ENCODE measurements at regions not wholly inside any gene's neighbourhood (a gene's known extent, or its start where the extent isn't known, plus 50 kb on each side); places are given as distances from the start of the nearest gene placed in this dataset.

DNA sequence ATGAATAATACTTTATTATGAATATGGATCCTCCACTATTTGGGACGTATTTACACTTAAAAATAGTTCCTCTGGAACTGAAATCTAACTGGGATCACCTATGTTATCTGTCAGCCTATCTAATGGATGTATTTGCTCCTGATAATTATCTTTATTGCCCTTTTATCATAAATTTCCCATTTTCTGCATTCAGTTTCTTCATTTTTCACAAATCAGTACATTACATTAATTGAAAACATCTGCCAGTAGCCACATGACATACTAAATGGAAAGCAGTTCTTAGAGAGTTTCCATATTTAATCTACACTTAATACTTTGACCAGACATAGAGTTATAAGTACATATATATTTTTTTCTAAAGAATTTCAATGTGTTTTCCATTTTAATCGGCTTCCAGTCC lies 888.8 kb downstream of the SLITRK6 start:
- TF ChIP-seq, protein P1, sequence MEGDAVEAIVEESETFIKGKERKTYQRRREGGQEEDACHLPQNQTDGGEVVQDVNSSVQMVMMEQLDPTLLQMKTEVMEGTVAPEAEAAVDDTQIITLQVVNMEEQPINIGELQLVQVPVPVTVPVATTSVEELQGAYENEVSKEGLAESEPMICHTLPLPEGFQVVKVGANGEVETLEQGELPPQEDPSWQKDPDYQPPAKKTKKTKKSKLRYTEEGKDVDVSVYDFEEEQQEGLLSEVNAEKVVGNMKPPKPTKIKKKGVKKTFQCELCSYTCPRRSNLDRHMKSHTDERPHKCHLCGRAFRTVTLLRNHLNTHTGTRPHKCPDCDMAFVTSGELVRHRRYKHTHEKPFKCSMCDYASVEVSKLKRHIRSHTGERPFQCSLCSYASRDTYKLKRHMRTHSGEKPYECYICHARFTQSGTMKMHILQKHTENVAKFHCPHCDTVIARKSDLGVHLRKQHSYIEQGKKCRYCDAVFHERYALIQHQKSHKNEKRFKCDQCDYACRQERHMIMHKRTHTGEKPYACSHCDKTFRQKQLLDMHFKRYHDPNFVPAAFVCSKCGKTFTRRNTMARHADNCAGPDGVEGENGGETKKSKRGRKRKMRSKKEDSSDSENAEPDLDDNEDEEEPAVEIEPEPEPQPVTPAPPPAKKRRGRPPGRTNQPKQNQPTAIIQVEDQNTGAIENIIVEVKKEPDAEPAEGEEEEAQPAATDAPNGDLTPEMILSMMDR (IDR thresholded peaks at IDR 0.05), result no peak
- no peak for TF ChIP-seq POLR2A (IDR thresholded peaks at IDR 0.05)

Measured in tibial nerve (tissue), 3 donors.